Esophagus muscularis mucosa (tissue), 4 donors: ENCODE measurements at regions not wholly inside any gene's neighbourhood (a gene's known extent, or its start where the extent isn't known, plus 50 kb on each side); places are given as distances from the start of the nearest gene placed in this dataset.
"Not testable (repeated sequence)": the region's sequence is repeated elsewhere in the genome, so short reads cannot be mapped to it uniquely, and the experiment has no call there.

Experiments
- DNase-seq: peaks from one replicate; pipeline ENCODE4 v3.0.0-alpha.2; 2017; ENCODE audit errors: extremely low spot score
- H3K27ac ChIP-seq, 4 donors: fragments of 200-600 bp; sonication (generic); replicated peaks in 1 of 4; 1 replicate in 3 of 4; 2 replicates in 1 of 4; pipeline ENCODE4 v1.5.1; 2016 to 2019; ENCODE audit warnings: mild to moderate bottlenecking in 1 of 4
- H3K27me3 ChIP-seq, 4 donors: fragments of 200-600 bp; sonication (generic); one replicate each; pipeline versions ENCODE4 v1.5.1 to v1.6.0; 2016 to 2019
- H3K36me3 ChIP-seq, 4 donors: fragments of 200-600 bp; sonication (generic); one replicate each; pipeline ENCODE4 v1.5.1; 2016 to 2019
- H3K4me1 ChIP-seq, 4 donors: fragments of 200-600 bp; sonication (generic); one replicate each; pipeline ENCODE4 v1.5.1; 2016 to 2019
- H3K4me3 ChIP-seq, 4 donors: fragments of 200-600 bp; sonication (generic); 1 replicate in 2 of 4; 2 replicates in 2 of 4; pipeline ENCODE4 v1.5.1; 2016 to 2019; ENCODE audit warnings: mild to moderate bottlenecking in 4 of 4, moderate library complexity in 1 of 4
- H3K9me3 ChIP-seq, 4 donors: fragments of 200-600 bp; sonication (generic); 1 replicate in 3 of 4; 2 replicates in 1 of 4; pipeline ENCODE4 v1.5.1; 2016 to 2019
- EP300 ChIP-seq: sonication (generic); formaldehyde crosslinking; IDR thresholded peaks from one replicate; pipeline ENCODE4 v1.6.1; 2017; ENCODE audit warnings: antibody characterized with exemption
- POLR2A ChIP-seq: fragments of 450-650 bp; IDR thresholded peaks from one replicate; pipeline ENCODE4 v1.6.1; 2017; ENCODE audit warnings: antibody characterized with exemption, moderate library complexity, mild to moderate bottlenecking, low read depth
- POLR2AphosphoS5 ChIP-seq, 2 donors: sonication (generic); formaldehyde crosslinking; IDR thresholded peaks; one replicate each; pipeline ENCODE4 v1.6.1; 2017; ENCODE audit warnings: antibody characterized with exemption in 2 of 2
- WGBS: methylation state at CpG from one replicate; pipeline ENCODE4 v1.1.5; 2018; 5-methylcytosine and 5-hydroxymethylcytosine counted together
- intact Hi-C: fragments of 100-400 bp; cut with DNase I; formaldehyde crosslinking; loops from one replicate; pipeline ENCODE4 v1.15.1; 2023
- TF ChIP-seq, protein P1 (sequence below), 3 experiments: fragments of 200-600 bp in 2 of 3; fragments of 450-650 bp in 1 of 3; sonication (generic) in 2 of 3; IDR thresholded peaks; one replicate each; pipeline ENCODE4 v1.5.1; 2017 to 2019; ENCODE audit warnings: antibody characterized with exemption in 3 of 3, mild to moderate bottlenecking in 2 of 3, moderate library complexity in 1 of 3

DNA sequence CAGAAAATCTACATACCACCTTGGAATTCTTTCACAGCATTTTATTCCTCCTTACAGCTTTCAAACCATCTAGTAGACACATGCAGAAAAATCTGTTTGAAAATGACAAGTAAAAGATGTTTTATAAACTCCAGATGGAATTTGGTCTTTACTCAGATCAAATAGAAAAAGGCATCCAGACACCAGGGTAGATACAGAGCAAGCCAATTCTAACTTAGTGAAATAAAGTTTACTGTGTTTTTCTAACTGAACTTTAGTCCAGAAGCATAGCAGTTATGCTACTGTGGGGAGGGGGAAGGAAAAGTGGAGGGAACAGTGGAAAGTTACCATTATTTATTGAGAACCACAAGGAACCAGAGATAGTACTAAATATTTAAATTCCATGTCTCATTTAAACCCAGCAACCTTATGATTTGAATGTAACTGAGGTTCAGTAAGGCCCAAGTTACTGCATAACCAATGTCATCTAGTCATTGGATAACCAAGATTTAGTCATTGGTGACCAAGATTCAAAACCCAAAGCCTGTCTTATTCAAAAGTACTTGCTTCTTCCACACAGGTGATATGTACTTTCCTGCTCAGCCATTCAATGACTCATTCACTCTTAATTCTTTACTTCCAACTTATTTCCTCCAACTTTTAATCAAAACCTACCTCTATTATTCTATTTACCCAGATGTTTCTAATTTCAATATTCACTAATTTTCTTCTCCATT lies 57.7 kb downstream of the RAD51AP2 start:
- H3K4me1 ChIP-seq, result no peaks in the 10 kb centered on the region
- H3K4me3 ChIP-seq, result no peak overlapping the region
- H3K9me3 ChIP-seq, result no peaks in the 10 kb centered on the region
- no peak for DNase-seq
- TF ChIP-seq POLR2A, result no peak
- TF ChIP-seq EP300, result no peak
- TF ChIP-seq, protein P1, sequence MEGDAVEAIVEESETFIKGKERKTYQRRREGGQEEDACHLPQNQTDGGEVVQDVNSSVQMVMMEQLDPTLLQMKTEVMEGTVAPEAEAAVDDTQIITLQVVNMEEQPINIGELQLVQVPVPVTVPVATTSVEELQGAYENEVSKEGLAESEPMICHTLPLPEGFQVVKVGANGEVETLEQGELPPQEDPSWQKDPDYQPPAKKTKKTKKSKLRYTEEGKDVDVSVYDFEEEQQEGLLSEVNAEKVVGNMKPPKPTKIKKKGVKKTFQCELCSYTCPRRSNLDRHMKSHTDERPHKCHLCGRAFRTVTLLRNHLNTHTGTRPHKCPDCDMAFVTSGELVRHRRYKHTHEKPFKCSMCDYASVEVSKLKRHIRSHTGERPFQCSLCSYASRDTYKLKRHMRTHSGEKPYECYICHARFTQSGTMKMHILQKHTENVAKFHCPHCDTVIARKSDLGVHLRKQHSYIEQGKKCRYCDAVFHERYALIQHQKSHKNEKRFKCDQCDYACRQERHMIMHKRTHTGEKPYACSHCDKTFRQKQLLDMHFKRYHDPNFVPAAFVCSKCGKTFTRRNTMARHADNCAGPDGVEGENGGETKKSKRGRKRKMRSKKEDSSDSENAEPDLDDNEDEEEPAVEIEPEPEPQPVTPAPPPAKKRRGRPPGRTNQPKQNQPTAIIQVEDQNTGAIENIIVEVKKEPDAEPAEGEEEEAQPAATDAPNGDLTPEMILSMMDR (IDR thresholded peaks at IDR 0.05), result no peak
- no peak for TF ChIP-seq POLR2AphosphoS5 (IDR thresholded peaks at IDR 0.05)
- no peaks in the 10 kb centered on the region for H3K27me3 ChIP-seq
- no peak overlapping the region for H3K27ac ChIP-seq
- intact Hi-C loops, result no loop called here
- H3K36me3 ChIP-seq, result no peaks in the 10 kb centered on the region

- H3K9me3 ChIP-seq, result no peaks in the 10 kb centered on the region
- no peak for DNase-seq
- intact Hi-C loops, result no loop called here
- TF ChIP-seq, protein P1 (IDR thresholded peaks at IDR 0.05), result no peak
- TF ChIP-seq POLR2AphosphoS5 (IDR thresholded peaks at IDR 0.05), result no peak
- TF ChIP-seq POLR2A, result no peak
- TF ChIP-seq EP300, result no peak
- H3K4me1 ChIP-seq, result no peaks in the 10 kb centered on the region
- H3K36me3 ChIP-seq, result no peaks in the 10 kb centered on the region
- 86% methylated on average over 2 of the region's 2 CpGs for WGBS
- no peak overlapping the region for H3K4me3 ChIP-seq
- H3K27ac ChIP-seq, result no peak overlapping the region
- no peaks in the 10 kb centered on the region for H3K27me3 ChIP-seq
Measured at GRCh38 chr2:17455343-17455742, 62.9 kb downstream of the RAD51AP2 start.

- H3K4me3 ChIP-seq, H3K27ac ChIP-seq, DNase-seq, H3K27me3 ChIP-seq, H3K4me1 ChIP-seq, intact Hi-C loops, H3K36me3 ChIP-seq, H3K9me3 ChIP-seq: not testable (repeated sequence)
- WGBS, result 84% methylated on average over 2 of the region's 3 CpGs
Measured at GRCh38 chr2:17446191-17446590, 72.0 kb downstream of the RAD51AP2 start.

- TF ChIP-seq POLR2A, result no peak
- TF ChIP-seq, protein P1 (IDR thresholded peaks at IDR 0.05), result no peak
- no peak for TF ChIP-seq POLR2AphosphoS5 (IDR thresholded peaks at IDR 0.05)
- no peak for TF ChIP-seq EP300
- intact Hi-C loops, result no loop called here
- no peak for DNase-seq
- no peaks in the 10 kb centered on the region for H3K9me3 ChIP-seq
- H3K36me3 ChIP-seq, result no peaks in the 10 kb centered on the region
- no peaks in the 10 kb centered on the region for H3K27me3 ChIP-seq
- H3K4me3 ChIP-seq, result no peak overlapping the region
- no peak overlapping the region for H3K27ac ChIP-seq
- H3K4me1 ChIP-seq, result no peaks in the 10 kb centered on the region
- WGBS, result no CpG with 5 or more reads among the region's 1 CpG
Measured at GRCh38 chr2:17445744-17446143, 72.5 kb downstream of the RAD51AP2 start.

DNA sequence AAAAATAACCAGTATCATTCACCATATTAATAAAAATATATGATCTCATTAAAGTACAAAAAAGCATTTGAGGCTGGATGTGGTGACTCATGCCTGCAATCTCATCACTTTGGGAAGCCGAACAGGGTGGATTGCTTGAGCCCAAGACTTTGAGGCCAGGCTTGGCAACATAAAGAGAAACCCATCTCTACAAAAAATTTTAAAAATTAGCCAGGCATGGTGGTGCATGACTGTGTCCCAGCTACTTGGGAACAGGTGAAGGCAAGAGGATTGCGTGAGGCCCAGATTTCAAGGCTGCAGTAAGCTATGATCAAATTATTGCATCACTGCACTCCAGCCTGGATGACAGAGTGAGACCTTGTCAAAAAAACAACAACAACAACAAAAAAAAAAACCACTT lies 75.9 kb downstream of the RAD51AP2 start:
- Histone ChIP-seq H3K4me3 (no peak overlapping the region), H3K36me3 (no peaks in the 10 kb centered on the region), H3K27me3 (no peaks in the 10 kb centered on the region), H3K9me3 (no peaks in the 10 kb centered on the region), H3K27ac (no peak overlapping the region), H3K4me1 (no peaks in the 10 kb centered on the region)
- TF ChIP-seq, protein P1 (IDR thresholded peaks at IDR 0.05), result no peak
- no peak for TF ChIP-seq EP300
- TF ChIP-seq POLR2AphosphoS5 (IDR thresholded peaks at IDR 0.05), result no peak
- no peak for TF ChIP-seq POLR2A
- DNase-seq, result no peak
- WGBS, result 74% methylated on average over 2 of the region's 2 CpGs
- intact Hi-C loops, result no loop called here
